PC-9 (cell line): ENCODE measurements at regions not wholly inside any gene's neighbourhood (a gene's known extent, or its start where the extent isn't known, plus 50 kb on each side); places are given as distances from the start of the nearest gene placed in this dataset.

Source experiments
- BruUV-seq: library from RNA; stranded (reverse); fragments of 400-500 nt; replicated peaks from 2 replicates; lab custom pipeline; 2021; lab: Mats Ljungman, UMichigan
- CTCF ChIA-PET: fragments of 300-600 bp; sonication (Branson Sonifier 250); formaldehyde crosslinking; loops from one replicate; lab custom pipeline; 2022; ENCODE audit warnings: antibody characterized with exemption; lab: Charles Lee
- POLR2A ChIA-PET: fragments of 300-600 bp; sonication (Branson Sonifier 250); formaldehyde crosslinking; loops from one replicate; lab custom pipeline; 2022; ENCODE audit warnings: antibody characterized with exemption; ENCODE audit not compliant: unreplicated experiment; lab: Charles Lee
- DNase-seq, 2 experiments: peaks; one replicate each; pipeline versions ENCODE4 v3.0.0 to v3.0.0-alpha.2; 2015 to 2022; ENCODE audit warnings: mixed read lengths in 1 of 2
- H2AFZ ChIP-seq: fragments of 200-600 bp; sonication (generic); 2 replicates; pipeline ENCODE4 v1.8.1; 2017; ENCODE audit warnings: antibody characterized with exemption
- H3F3A ChIP-seq: fragments of 200-600 bp; sonication (generic); 2 replicates; pipeline ENCODE4 v1.8.1; 2017; ENCODE audit warnings: antibody characterized with exemption, mild to moderate bottlenecking, low read depth; ENCODE audit not compliant: insufficient read depth
- H3K27ac ChIP-seq: fragments of 200-600 bp; sonication (generic); 2 replicates; pipeline ENCODE4 v1.6.1; 2016; ENCODE audit warnings: mixed run types
- H3K27me3 ChIP-seq: fragments of 200-600 bp; sonication (generic); 2 replicates; pipeline ENCODE4 v1.6.1; 2016; ENCODE audit warnings: low read depth, mixed run types; ENCODE audit not compliant: insufficient read depth
- H3K36me3 ChIP-seq: fragments of 200-600 bp; sonication (generic); 2 replicates; pipeline ENCODE4 v1.6.1; 2016; ENCODE audit warnings: low read depth, mixed run types
- H3K4me1 ChIP-seq: fragments of 200-600 bp; sonication (generic); replicated peaks from 2 replicates; pipeline ENCODE4 v1.6.1; 2016; ENCODE audit warnings: mixed run types; ENCODE audit not compliant: insufficient read depth
- H3K4me2 ChIP-seq: fragments of 200-600 bp; sonication (generic); 2 replicates; pipeline ENCODE4 v1.6.1; 2017; ENCODE audit warnings: mixed run types
- H3K4me3 ChIP-seq: fragments of 200-600 bp; sonication (generic); 2 replicates; pipeline ENCODE4 v1.6.1; 2016; ENCODE audit warnings: mixed run types
- H3K79me2 ChIP-seq: fragments of 200-600 bp; sonication (generic); 2 replicates; pipeline ENCODE4 v1.6.1; 2017; ENCODE audit warnings: low read depth, mixed run types
- H3K9me2 ChIP-seq: fragments of 200-600 bp; sonication (generic); 2 replicates; pipeline ENCODE4 v1.8.1; 2017; ENCODE audit warnings: mild to moderate bottlenecking; ENCODE audit not compliant: insufficient read depth
- H3K9me3 ChIP-seq: fragments of 200-600 bp; sonication (generic); 2 replicates; pipeline ENCODE4 v1.8.1; 2016; ENCODE audit warnings: low read depth; ENCODE audit not compliant: insufficient read depth
- H4K20me1 ChIP-seq: fragments of 200-600 bp; sonication (generic); 2 replicates; pipeline ENCODE4 v1.8.1; 2017; ENCODE audit not compliant: insufficient read depth
- CTCF ChIP-seq: fragments of 200-600 bp; sonication (generic); conservative IDR thresholded peaks from 2 replicates; pipeline ENCODE4 v1.6.1; 2017; ENCODE audit warnings: mixed run types, antibody characterized with exemption, mild to moderate bottlenecking, moderate library complexity
- EZH2 ChIP-seq: fragments of 200-600 bp; sonication (generic); IDR thresholded peaks from 2 replicates; pipeline ENCODE4 v1.8.0; 2017; ENCODE audit warnings: antibody characterized with exemption, low read depth
- intact Hi-C: fragments of 100-400 bp; cut with micrococcal nuclease; formaldehyde crosslinking; loops from one replicate; pipeline ENCODE4 v1.10.0; 2022; ENCODE audit not compliant: unreplicated experiment

GRCh38 chr5:8386719-8387288, 517.9 kb downstream of the MTRR start:
- Histone ChIP-seq H3K9me2 (no peaks in the 10 kb centered on the region), H3K36me3 (no peaks in the 10 kb centered on the region), H3K27ac (no peak overlapping the region), H3F3A (no peaks in the 10 kb centered on the region), H2AFZ (no peak overlapping the region), H3K4me1 (no peaks in the 10 kb centered on the region), H3K4me3 (no peak overlapping the region), H3K4me2 (no peak overlapping the region), H3K27me3 (0 out of 2 replicates have a peak, but pooled peaks cover 7% of the 10 kb centered on the region), H3K9me3 (no peaks in the 10 kb centered on the region), H4K20me1 (no peaks in the 10 kb centered on the region), H3K79me2 (no peaks in the 10 kb centered on the region)
- peak in 1 of 2 experiments; percentile 26 for DNase-seq
- no peak for TF ChIP-seq CTCF
- no peak for TF ChIP-seq EZH2
- ChIA-PET POLR2A (no interaction called here), CTCF (no interaction called here)
- no TSS peak for BruUV-seq
- intact Hi-C loops = no loop called here

- TF ChIP-seq EZH2 (no peak), CTCF (no peak)
- CTCF ChIA-PET = no interaction called here
- intact Hi-C loops = no loop called here
- Histone ChIP-seq H3K9me3 (no peaks in the 10 kb centered on the region), H3F3A (no peaks in the 10 kb centered on the region), H2AFZ (no peak overlapping the region), H3K9me2 (no peaks in the 10 kb centered on the region), H3K27me3 (0 out of 2 replicates have a peak, but pooled peaks cover 7% of the 10 kb centered on the region), H3K79me2 (no peaks in the 10 kb centered on the region), H3K36me3 (no peaks in the 10 kb centered on the region), H4K20me1 (no peaks in the 10 kb centered on the region), H3K4me2 (no peak overlapping the region), H3K27ac (no peak overlapping the region), H3K4me1 (no peaks in the 10 kb centered on the region), H3K4me3 (no peak overlapping the region)
- BruUV-seq = no TSS peak
- peak in 1 of 2 experiments; percentile 13 for DNase-seq
- POLR2A ChIA-PET = no interaction called here
Measured at GRCh38 chr5:8391911-8392310, 523.0 kb downstream of the MTRR start.

- Histone ChIP-seq H3K36me3 (no peaks in the 10 kb centered on the region), H3K79me2 (no peaks in the 10 kb centered on the region), H2AFZ (no peak overlapping the region), H3K27ac (no peak overlapping the region), H3K9me2 (no peaks in the 10 kb centered on the region), H3K4me3 (no peak overlapping the region), H3F3A (no peaks in the 10 kb centered on the region), H3K4me1 (no peaks in the 10 kb centered on the region), H3K4me2 (no peak overlapping the region), H3K9me3 (no peaks in the 10 kb centered on the region), H4K20me1 (no peaks in the 10 kb centered on the region), H3K27me3 (0 out of 2 replicates have a peak, but pooled peaks cover 7% of the 10 kb centered on the region)
- DNase-seq = no peak
- intact Hi-C loops = no loop called here
- no peak for TF ChIP-seq EZH2
- ChIA-PET CTCF (no interaction called here), POLR2A (no interaction called here)
- BruUV-seq = no TSS peak
Measured at GRCh38 chr5:8393240-8393639, 524.3 kb downstream of the MTRR start.

GRCh38 chr5:8394965-8395364, 526.0 kb downstream of the MTRR start:
- TF ChIP-seq EZH2 (no peak), CTCF (peak; percentile 49; the same call in 1 of the 2 replicates)
- no peak overlapping the region for H3K4me3 ChIP-seq
- no peaks in the 10 kb centered on the region for H3K4me1 ChIP-seq
- H3K27me3 ChIP-seq = peaks cover 6% of the 10 kb centered on the region; the same call in 1 of the 2 replicates
- POLR2A ChIA-PET = no interaction called here
- H2AFZ ChIP-seq = no peak overlapping the region
- BruUV-seq = no TSS peak
- CTCF ChIA-PET = no interaction called here
- no peaks in the 10 kb centered on the region for H3K9me2 ChIP-seq
- H3K4me2 ChIP-seq = no peak overlapping the region
- no peaks in the 10 kb centered on the region for H3K79me2 ChIP-seq
- H4K20me1 ChIP-seq = no peaks in the 10 kb centered on the region
- H3K27ac ChIP-seq = no peak overlapping the region
- no peaks in the 10 kb centered on the region for H3K9me3 ChIP-seq
- DNase-seq = no peak
- intact Hi-C loops = no loop called here
- H3K36me3 ChIP-seq = no peaks in the 10 kb centered on the region
- H3F3A ChIP-seq = no peaks in the 10 kb centered on the region
